ENCODE measurements at regions not wholly inside any gene's neighbourhood (a gene's known extent, or its start where the extent isn't known, plus 50 kb on each side); places are given as distances from the start of the nearest gene placed in this dataset.

- no peaks in the 10 kb centered on the region for H3K36me3 Mint-ChIP-seq (ENCODE audit: insufficient read depth, unreplicated experiment)
- no peak overlapping the region for H3K27ac Mint-ChIP-seq (ENCODE audit: unreplicated experiment)
- no peaks in the 10 kb centered on the region for H3K9me3 Mint-ChIP-seq (ENCODE audit: low read depth, unreplicated experiment)
- no TSS peak for BruUV-seq (replicated peaks)
- intact Hi-C loops (cut with micrococcal nuclease; ENCODE audit: unreplicated experiment), result no loop called here
- no peak for DNase-seq
- CTCF ChIA-PET, result no interaction called here
- no peaks in the 10 kb centered on the region for H3K4me1 Mint-ChIP-seq (ENCODE audit: low read depth, unreplicated experiment)
- no peak for TF ChIP-seq CTCF (IDR thresholded peaks at IDR 0.05; ENCODE audit: unreplicated experiment)
- H3K4me3 Mint-ChIP-seq (ENCODE audit: low read depth, unreplicated experiment), result no peak overlapping the region
- H3K27me3 Mint-ChIP-seq (ENCODE audit: unreplicated experiment), result no peaks in the 10 kb centered on the region
These were observed 120.1 kb upstream of the ERCC6L2 start for GRCh38 chr9:95755421-95755730.

DNA sequence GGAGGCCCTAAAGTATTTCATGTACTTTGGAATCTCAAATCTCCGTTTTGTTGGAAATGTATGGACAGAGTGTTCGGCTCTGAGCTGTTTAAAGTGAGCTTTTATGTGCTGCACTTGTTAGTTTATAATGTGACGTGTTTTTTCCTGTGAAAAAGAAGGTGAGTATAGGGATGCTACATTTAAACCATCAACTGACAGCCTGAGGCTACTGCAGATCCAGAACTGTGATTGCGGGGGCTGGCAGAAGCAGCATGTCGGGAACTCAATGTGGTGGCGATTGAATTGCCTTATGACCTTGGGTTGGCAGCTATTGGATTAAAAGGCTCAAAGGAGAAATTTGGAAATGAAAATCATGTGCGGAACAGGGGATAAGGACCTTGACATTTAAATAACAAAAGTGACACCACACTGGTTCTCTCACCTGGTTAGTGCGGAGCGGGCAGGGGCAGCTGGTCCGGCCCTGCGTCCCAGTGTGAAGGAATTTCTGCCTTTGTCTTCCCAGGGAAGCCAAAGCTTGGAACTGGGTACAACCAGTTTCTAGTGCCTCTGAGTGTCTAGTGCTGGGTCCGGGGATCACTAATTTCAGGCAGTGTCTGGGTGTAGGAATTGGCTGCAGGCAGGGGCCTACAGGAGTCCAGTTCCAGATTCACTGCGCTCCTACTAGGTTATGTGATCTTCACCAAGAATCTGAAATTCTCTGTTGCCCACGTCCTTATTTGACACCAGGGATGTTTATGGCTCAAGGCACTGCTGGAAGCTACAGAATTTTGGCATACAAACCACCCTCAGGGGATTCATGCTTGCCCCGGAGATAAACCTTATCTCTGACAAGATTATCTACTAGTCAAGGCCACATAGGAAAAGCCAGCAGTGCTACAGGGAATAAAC, 120.7 kb upstream of the ERCC6L2 start:
- no peak for TF ChIP-seq CTCF (IDR thresholded peaks at IDR 0.05; ENCODE audit: unreplicated experiment)
- Mint-ChIP-seq H3K36me3 (ENCODE audit: insufficient read depth, unreplicated experiment) (no peaks in the 10 kb centered on the region), H3K9me3 (ENCODE audit: low read depth, unreplicated experiment) (no peaks in the 10 kb centered on the region), H3K4me3 (ENCODE audit: low read depth, unreplicated experiment) (no peak overlapping the region), H3K27ac (ENCODE audit: unreplicated experiment) (no peak overlapping the region), H3K4me1 (ENCODE audit: low read depth, unreplicated experiment) (no peaks in the 10 kb centered on the region), H3K27me3 (ENCODE audit: unreplicated experiment) (no peaks in the 10 kb centered on the region)
- DNase-seq, result no peak
- BruUV-seq (replicated peaks), result no TSS peak
- CTCF ChIA-PET, result no interaction called here
- intact Hi-C loops (cut with micrococcal nuclease; ENCODE audit: unreplicated experiment), result no loop called here

DNA sequence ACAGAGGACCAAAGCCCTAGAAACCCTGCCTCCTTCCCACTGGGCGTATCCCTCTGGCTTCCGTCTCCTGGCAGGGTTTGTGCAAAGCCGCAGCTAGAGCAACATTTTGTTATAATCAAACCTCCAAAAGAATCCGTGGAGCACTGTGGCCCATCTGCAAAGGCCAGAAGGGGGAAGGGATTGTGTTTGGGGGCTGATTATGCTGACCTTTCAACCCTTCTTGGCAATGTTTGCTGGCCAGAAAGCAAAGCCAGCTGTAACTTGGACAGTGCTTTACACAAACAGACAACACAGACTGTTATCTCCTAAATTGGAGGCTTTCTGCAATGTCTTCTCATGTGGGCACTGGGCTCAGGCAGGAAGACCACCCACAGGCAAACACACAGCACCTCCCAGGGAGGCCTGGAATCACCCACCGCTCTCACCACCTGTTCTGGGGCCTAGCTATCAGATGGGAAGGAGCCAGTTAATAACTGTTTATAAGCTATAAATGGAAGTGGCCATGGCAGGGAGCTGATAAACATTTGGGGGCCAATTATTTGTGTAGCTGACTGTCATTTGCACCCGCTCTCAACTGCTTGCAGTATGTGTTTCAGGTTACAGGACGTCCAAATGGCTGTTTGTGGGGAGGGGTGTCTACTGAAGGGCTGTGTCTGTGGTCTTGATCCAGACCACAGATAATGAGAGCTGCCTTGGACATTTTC, 121.6 kb upstream of the ERCC6L2 start:
- peaks cover 2% of the 10 kb centered on the region for H3K27me3 Mint-ChIP-seq (ENCODE audit: unreplicated experiment)
- DNase-seq, result no peak
- H3K4me1 Mint-ChIP-seq (ENCODE audit: low read depth, unreplicated experiment), result no peaks in the 10 kb centered on the region
- no peak overlapping the region for H3K4me3 Mint-ChIP-seq (ENCODE audit: low read depth, unreplicated experiment)
- no peak for TF ChIP-seq CTCF (IDR thresholded peaks at IDR 0.05; ENCODE audit: unreplicated experiment)
- CTCF ChIA-PET, result no interaction called here
- H3K27ac Mint-ChIP-seq (ENCODE audit: unreplicated experiment), result no peak overlapping the region
- intact Hi-C loops (cut with micrococcal nuclease; ENCODE audit: unreplicated experiment), result no loop called here
- H3K9me3 Mint-ChIP-seq (ENCODE audit: low read depth, unreplicated experiment), result no peaks in the 10 kb centered on the region
- BruUV-seq (replicated peaks), result no TSS peak
- H3K36me3 Mint-ChIP-seq (ENCODE audit: insufficient read depth, unreplicated experiment), result no peaks in the 10 kb centered on the region

- BruUV-seq (replicated peaks), result no TSS peak
- no peak overlapping the region for H3K27ac Mint-ChIP-seq (ENCODE audit: unreplicated experiment)
- H3K9me3 Mint-ChIP-seq (ENCODE audit: low read depth, unreplicated experiment), result no peaks in the 10 kb centered on the region
- no peak for TF ChIP-seq CTCF (IDR thresholded peaks at IDR 0.05; ENCODE audit: unreplicated experiment)
- CTCF ChIA-PET, result interaction anchor here (0.6 kb wide), 1 partner anchor 158 kb away, joined by 5 read pairs; no protein-coding TSS in a partner anchor
- no peak overlapping the region for H3K4me3 Mint-ChIP-seq (ENCODE audit: low read depth, unreplicated experiment)
- intact Hi-C loops (cut with micrococcal nuclease; ENCODE audit: unreplicated experiment), result no loop called here
- H3K27me3 Mint-ChIP-seq (ENCODE audit: unreplicated experiment), result peaks cover 16% of the 10 kb centered on the region
- H3K36me3 Mint-ChIP-seq (ENCODE audit: insufficient read depth, unreplicated experiment), result no peaks in the 10 kb centered on the region
- DNase-seq, result no peak
- no peaks in the 10 kb centered on the region for H3K4me1 Mint-ChIP-seq (ENCODE audit: low read depth, unreplicated experiment)
These were observed 123.3 kb upstream of the ERCC6L2 start for GRCh38 chr9:95752129-95752731.

Measured in Calu3 (cell line).